ENCODE measurements at regions not wholly inside any gene's neighbourhood (a gene's known extent, or its start where the extent isn't known, plus 50 kb on each side); places are given as distances from the start of the nearest gene placed in this dataset.

DNA sequence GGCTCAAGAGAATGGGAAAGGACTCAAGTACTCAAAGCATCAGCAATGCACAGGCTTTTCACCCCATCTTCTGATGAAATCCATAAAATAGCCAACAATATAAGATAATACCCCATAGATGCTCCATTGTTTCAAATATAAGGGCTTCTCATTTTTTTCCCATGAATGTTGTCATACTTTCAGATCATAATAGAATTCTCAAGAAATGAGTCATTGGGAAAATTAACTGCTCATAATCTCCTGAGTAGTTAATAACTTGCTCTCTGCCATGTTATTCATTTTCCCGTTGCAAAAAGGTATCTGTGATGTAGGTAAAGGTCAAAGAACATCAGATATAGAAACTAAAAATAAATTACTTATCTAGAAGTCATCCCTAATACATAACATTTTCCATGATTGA lies 121.9 kb downstream of the NSUN3 start:
- ATAC-seq: no peak
- H3K9me3 Mint-ChIP-seq: no peaks in the 10 kb centered on the region

GRCh38 chr3:94185753-94186152 lies 122.9 kb downstream of the NSUN3 start:
- Mint-ChIP-seq H3K9me3 (no peaks in the 10 kb centered on the region), H3K27ac (no peak overlapping the region), H3K27me3 (ENCODE audit: low read depth) (no peaks in the 10 kb centered on the region), H3K4me3 (no peak overlapping the region), H3K36me3 (no peaks in the 10 kb centered on the region), H3K4me1 (no peaks in the 10 kb centered on the region)
- ChIA-PET POLR2A (no interaction called here), CTCF (no interaction called here)
- no peak for ATAC-seq
- DNase-seq (ENCODE audit: low spot score): no peak
- TF ChIP-seq ZNF423 (CRISPR knock-in tag; IDR thresholded peaks at IDR 0.05): no peak
- no peak for TF ChIP-seq EMX1 (CRISPR knock-in tag; IDR thresholded peaks at IDR 0.05)
- no peak for TF ChIP-seq TCF7 (CRISPR knock-in tag; IDR thresholded peaks at IDR 0.05; ENCODE audit: low read depth)
- TF ChIP-seq MXD4 (CRISPR knock-in tag; IDR thresholded peaks at IDR 0.05; ENCODE audit: borderline replicate concordance): no peak
- TF ChIP-seq CREB1 (CRISPR knock-in tag; IDR thresholded peaks at IDR 0.05): no peak

More for the DNA sequence above, 121.9 kb downstream of the NSUN3 start:
- TF ChIP-seq ZNF416 (CRISPR knock-in tag; IDR thresholded peaks at IDR 0.05) (no peak), FOXK1 (CRISPR knock-in tag; IDR thresholded peaks at IDR 0.05) (no peak), HMGXB4 (CRISPR knock-in tag; IDR thresholded peaks at IDR 0.05) (no peak), TCF7 (CRISPR knock-in tag; IDR thresholded peaks at IDR 0.05; ENCODE audit: low read depth) (no peak), MXD4 (CRISPR knock-in tag; IDR thresholded peaks at IDR 0.05; ENCODE audit: borderline replicate concordance) (no peak), RORB (CRISPR knock-in tag; IDR thresholded peaks at IDR 0.05) (no peak), ZNF138 (CRISPR knock-in tag; conservative IDR thresholded peaks at IDR 0.05) (no peak), EMX1 (CRISPR knock-in tag; IDR thresholded peaks at IDR 0.05) (no peak), ZNF281 (CRISPR knock-in tag; IDR thresholded peaks at IDR 0.05) (no peak)
- ChIA-PET POLR2A (no interaction called here), CTCF (no interaction called here)
- no peaks in the 10 kb centered on the region for H3K4me1 Mint-ChIP-seq
- no peak overlapping the region for H3K4me3 Mint-ChIP-seq
- no peaks in the 10 kb centered on the region for H3K36me3 Mint-ChIP-seq
- no peak overlapping the region for H3K27ac Mint-ChIP-seq
- H3K27me3 Mint-ChIP-seq (ENCODE audit: low read depth): no peaks in the 10 kb centered on the region
- DNase-seq (ENCODE audit: low spot score): no peak

DNA sequence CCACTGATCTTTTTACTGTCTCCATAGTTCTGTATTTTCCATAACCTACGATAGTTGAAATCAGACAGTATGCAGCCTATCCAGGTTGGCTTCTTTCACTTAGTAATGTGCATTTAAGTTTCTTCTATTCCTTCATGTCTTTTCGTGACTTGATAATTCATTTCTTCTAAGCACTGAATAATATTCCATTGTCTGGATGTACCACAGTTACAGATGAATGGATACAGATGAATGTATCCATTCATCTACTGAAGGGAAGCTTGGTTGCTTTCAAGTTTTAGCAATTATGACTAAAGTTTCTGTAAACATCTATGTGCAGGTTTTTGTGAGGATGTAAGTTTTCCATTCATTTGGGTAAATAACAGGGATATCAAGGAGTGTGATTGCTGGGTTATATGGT lies 124.8 kb downstream of the NSUN3 start:
- no peak for ATAC-seq
- DNase-seq (ENCODE audit: low spot score): no peak
- Mint-ChIP-seq H3K36me3 (no peaks in the 10 kb centered on the region), H3K9me3 (no peaks in the 10 kb centered on the region), H3K27me3 (ENCODE audit: low read depth) (no peaks in the 10 kb centered on the region), H3K4me1 (no peaks in the 10 kb centered on the region), H3K4me3 (no peak overlapping the region), H3K27ac (no peak overlapping the region)
- TF ChIP-seq NR3C1 (CRISPR knock-in tag; conservative IDR thresholded peaks at IDR 0.05; ENCODE audit: low read depth) (no peak), ZNF425 (CRISPR knock-in tag; conservative IDR thresholded peaks at IDR 0.05) (no peak), E2F4 (CRISPR knock-in tag; IDR thresholded peaks at IDR 0.05; ENCODE audit: borderline replicate concordance, low read depth) (no peak), FOXK1 (CRISPR knock-in tag; IDR thresholded peaks at IDR 0.05) (no peak), JAZF1 (CRISPR knock-in tag; IDR thresholded peaks at IDR 0.05) (no peak), TEAD4 (CRISPR knock-in tag; IDR thresholded peaks at IDR 0.05) (no peak), USF1 (CRISPR knock-in tag; IDR thresholded peaks at IDR 0.05) (no peak)
- TF ChIP-seq, protein P1, sequence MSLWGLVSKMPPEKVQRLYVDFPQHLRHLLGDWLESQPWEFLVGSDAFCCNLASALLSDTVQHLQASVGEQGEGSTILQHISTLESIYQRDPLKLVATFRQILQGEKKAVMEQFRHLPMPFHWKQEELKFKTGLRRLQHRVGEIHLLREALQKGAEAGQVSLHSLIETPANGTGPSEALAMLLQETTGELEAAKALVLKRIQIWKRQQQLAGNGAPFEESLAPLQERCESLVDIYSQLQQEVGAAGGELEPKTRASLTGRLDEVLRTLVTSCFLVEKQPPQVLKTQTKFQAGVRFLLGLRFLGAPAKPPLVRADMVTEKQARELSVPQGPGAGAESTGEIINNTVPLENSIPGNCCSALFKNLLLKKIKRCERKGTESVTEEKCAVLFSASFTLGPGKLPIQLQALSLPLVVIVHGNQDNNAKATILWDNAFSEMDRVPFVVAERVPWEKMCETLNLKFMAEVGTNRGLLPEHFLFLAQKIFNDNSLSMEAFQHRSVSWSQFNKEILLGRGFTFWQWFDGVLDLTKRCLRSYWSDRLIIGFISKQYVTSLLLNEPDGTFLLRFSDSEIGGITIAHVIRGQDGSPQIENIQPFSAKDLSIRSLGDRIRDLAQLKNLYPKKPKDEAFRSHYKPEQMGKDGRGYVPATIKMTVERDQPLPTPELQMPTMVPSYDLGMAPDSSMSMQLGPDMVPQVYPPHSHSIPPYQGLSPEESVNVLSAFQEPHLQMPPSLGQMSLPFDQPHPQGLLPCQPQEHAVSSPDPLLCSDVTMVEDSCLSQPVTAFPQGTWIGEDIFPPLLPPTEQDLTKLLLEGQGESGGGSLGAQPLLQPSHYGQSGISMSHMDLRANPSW (CRISPR knock-in tag; conservative IDR thresholded peaks at IDR 0.05; ENCODE audit: low read depth): no peak
- ChIA-PET POLR2A (no interaction called here), CTCF (no interaction called here)

All from WTC11 (cell line).